ENCODE measurements at regions not wholly inside any gene's neighbourhood (a gene's known extent, or its start where the extent isn't known, plus 50 kb on each side); places are given as distances from the start of the nearest gene placed in this dataset.

DNA sequence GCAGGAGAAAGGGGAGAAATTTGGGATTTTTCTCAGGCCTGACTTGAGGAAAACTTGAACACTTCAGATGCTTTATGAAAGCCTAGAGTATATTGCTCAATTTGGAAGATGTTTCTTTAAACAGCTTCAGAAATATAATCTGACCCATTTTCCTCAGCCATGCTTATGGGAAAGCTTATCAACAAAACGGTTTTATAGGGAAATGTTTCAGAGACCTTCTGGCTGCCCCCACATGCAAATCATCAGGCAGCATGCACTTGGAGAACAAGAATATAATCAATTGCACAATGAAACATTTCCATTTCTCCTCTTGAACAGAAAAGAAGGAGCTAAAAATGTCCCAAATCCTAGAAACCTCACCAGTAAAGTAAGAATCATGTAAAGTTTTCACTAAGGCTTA is 411.2 kb upstream of the ETAA1 start:
- no peaks in the 10 kb centered on the region for H3K36me3 ChIP-seq (ENCODE audit: control insufficient read depth in 2 of 2, insufficient read depth in 1 of 2, low read length in 2 of 2)
- H3K4me1 ChIP-seq (ENCODE audit: control insufficient read depth, insufficient read depth, low read length): peaks cover 3% of the 10 kb centered on the region; the same call in 1 of the 2 replicates
- no peak overlapping the region for H3K27ac ChIP-seq (ENCODE audit: extremely low read depth, low read depth, low read length)
- CTCF ChIA-PET: no interaction called here
- TF ChIP-seq ZNF596 (tag by site-specific recombination; IDR thresholded peaks at IDR 0.05) (no peak), ZNF654 (tag by site-specific recombination; IDR thresholded peaks at IDR 0.05; ENCODE audit: low read depth) (no peak), KLF8 (tag by site-specific recombination; IDR thresholded peaks at IDR 0.05) (no peak), ZNF529 (tag by site-specific recombination; IDR thresholded peaks at IDR 0.05; ENCODE audit: insufficient replicate concordance) (no peak), ZNF146 (tag by site-specific recombination; IDR thresholded peaks at IDR 0.05) (no peak), GLIS1 (tag by site-specific recombination; IDR thresholded peaks at IDR 0.05) (no peak), ZBTB7A (tag by site-specific recombination; IDR thresholded peaks at IDR 0.05; ENCODE audit: low read depth) (no peak), ZNF274 (IDR thresholded peaks at IDR 0.05; ENCODE audit: low read length) (no peak), ZNF274 (tag by site-specific recombination; IDR thresholded peaks at IDR 0.05; ENCODE audit: borderline replicate concordance) (no peak), BCL11B (tag by site-specific recombination; IDR thresholded peaks at IDR 0.05; ENCODE audit: low read depth) (no peak), ZNF266 (tag by site-specific recombination; IDR thresholded peaks at IDR 0.05; ENCODE audit: low read depth) (no peak), ZFP3 (tag by site-specific recombination; IDR thresholded peaks at IDR 0.05; ENCODE audit: low read depth) (no peak), ZNF830 (tag by site-specific recombination; IDR thresholded peaks at IDR 0.05; ENCODE audit: low read depth) (no peak)
- TF ChIP-seq, protein P1, sequence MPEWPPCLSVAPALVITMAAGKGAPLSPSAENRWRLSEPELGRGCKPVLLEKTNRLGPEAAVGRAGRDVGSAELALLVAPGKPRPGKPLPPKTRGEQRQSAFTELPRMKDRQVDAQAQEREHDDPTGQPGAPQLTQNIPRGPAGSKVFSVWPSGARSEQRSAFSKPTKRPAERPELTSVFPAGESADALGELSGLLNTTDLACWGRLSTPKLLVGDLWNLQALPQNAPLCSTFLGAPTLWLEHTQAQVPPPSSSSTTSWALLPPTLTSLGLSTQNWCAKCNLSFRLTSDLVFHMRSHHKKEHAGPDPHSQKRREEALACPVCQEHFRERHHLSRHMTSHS (tag by site-specific recombination; IDR thresholded peaks at IDR 0.05): no peak
- TF ChIP-seq, protein P2, sequence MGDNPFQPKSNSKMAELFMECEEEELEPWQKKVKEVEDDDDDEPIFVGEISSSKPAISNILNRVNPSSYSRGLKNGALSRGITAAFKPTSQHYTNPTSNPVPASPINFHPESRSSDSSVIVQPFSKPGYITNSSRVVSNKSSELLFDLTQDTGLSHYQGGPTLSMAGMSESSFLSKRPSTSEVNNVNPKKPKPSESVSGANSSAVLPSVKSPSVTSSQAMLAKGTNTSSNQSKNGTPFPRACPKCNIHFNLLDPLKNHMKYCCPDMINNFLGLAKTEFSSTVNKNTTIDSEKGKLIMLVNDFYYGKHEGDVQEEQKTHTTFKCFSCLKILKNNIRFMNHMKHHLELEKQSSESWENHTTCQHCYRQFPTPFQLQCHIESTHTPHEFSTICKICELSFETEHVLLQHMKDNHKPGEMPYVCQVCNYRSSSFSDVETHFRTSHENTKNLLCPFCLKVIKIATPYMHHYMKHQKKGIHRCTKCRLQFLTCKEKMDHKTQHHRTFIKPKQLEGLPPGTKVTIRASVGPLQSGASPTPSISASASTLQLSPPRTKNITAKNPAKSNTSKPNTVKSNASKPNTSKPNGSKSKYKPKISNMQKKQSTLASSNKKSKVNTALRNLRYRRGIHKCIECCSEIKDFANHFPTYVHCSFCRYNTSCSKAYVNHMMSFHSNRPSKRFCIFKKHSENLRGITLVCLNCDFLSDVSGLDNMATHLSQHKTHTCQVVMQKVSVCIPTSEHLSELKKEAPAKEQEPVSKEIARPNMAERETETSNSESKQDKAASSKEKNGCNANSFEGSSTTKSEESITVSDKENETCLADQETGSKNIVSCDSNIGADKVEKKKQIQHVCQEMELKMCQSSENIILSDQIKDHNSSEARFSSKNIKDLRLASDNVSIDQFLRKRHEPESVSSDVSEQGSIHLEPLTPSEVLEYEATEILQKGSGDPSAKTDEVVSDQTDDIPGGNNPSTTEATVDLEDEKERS (tag by site-specific recombination; IDR thresholded peaks at IDR 0.05): no peak
- TF ChIP-seq, protein P3, sequence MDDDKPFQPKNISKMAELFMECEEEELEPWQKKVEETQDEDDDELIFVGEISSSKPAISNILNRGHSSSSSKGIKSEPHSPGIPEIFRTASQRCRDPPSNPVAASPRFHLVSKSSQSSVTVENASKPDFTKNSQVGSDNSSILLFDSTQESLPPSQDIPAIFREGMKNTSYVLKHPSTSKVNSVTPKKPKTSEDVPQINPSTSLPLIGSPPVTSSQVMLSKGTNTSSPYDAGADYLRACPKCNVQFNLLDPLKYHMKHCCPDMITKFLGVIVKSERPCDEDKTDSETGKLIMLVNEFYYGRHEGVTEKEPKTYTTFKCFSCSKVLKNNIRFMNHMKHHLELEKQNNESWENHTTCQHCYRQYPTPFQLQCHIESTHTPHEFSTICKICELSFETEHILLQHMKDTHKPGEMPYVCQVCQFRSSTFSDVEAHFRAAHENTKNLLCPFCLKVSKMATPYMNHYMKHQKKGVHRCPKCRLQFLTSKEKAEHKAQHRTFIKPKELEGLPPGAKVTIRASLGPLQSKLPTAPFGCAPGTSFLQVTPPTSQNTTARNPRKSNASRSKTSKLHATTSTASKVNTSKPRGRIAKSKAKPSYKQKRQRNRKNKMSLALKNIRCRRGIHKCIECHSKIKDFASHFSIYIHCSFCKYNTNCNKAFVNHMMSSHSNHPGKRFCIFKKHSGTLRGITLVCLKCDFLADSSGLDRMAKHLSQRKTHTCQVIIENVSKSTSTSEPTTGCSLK (tag by site-specific recombination; IDR thresholded peaks at IDR 0.05): no peak
- H3K4me3 ChIP-seq (ENCODE audit: low read depth, low read length): no peak overlapping the region
- no peaks in the 10 kb centered on the region for H3K9me3 ChIP-seq (ENCODE audit: control insufficient read depth, insufficient read depth, low read depth, low read length)
- POLR2A ChIA-PET: no interaction called here

DNA sequence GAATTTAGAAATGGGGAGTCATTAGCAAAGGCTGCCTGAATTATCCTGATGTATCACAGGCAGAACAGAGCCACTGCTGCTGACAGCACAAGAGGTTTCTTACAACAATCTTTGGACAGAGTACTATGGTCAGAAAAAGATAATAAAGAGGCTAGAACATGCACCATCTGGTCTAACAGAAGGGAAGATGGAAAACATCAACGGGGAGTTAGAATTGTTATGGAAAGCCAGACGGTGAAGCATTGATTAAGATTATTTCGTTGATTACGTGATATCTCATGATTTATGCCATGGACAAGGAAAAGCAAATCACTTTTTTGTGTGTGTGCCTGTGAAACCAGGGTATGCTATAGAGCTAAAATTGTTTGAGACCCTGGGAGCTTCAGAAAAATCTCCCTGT is 409.4 kb upstream of the ETAA1 start:
- no peaks in the 10 kb centered on the region for H3K9me3 ChIP-seq (ENCODE audit: control insufficient read depth, insufficient read depth, low read depth, low read length)
- ChIA-PET POLR2A (no interaction called here), CTCF (no interaction called here)
- peaks cover 3% of the 10 kb centered on the region; the same call in 1 of the 2 replicates for H3K4me1 ChIP-seq (ENCODE audit: control insufficient read depth, insufficient read depth, low read length)
- H3K36me3 ChIP-seq (ENCODE audit: control insufficient read depth in 2 of 2, insufficient read depth in 1 of 2, low read length in 2 of 2): no peaks in the 10 kb centered on the region
- H3K27ac ChIP-seq (ENCODE audit: extremely low read depth, low read depth, low read length): no peak overlapping the region
- H3K4me3 ChIP-seq (ENCODE audit: low read depth, low read length): no peak overlapping the region
- TF ChIP-seq, protein P4, sequence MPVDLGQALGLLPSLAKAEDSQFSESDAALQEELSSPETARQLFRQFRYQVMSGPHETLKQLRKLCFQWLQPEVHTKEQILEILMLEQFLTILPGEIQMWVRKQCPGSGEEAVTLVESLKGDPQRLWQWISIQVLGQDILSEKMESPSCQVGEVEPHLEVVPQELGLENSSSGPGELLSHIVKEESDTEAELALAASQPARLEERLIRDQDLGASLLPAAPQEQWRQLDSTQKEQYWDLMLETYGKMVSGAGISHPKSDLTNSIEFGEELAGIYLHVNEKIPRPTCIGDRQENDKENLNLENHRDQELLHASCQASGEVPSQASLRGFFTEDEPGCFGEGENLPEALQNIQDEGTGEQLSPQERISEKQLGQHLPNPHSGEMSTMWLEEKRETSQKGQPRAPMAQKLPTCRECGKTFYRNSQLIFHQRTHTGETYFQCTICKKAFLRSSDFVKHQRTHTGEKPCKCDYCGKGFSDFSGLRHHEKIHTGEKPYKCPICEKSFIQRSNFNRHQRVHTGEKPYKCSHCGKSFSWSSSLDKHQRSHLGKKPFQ (tag by site-specific recombination; IDR thresholded peaks at IDR 0.05): no peak
- TF ChIP-seq ZNF558 (tag by site-specific recombination; IDR thresholded peaks at IDR 0.05) (no peak), ZBTB20 (tag by site-specific recombination; IDR thresholded peaks at IDR 0.05) (no peak), ZNF629 (tag by site-specific recombination; IDR thresholded peaks at IDR 0.05) (no peak), ZNF214 (tag by site-specific recombination; IDR thresholded peaks at IDR 0.05; ENCODE audit: borderline replicate concordance) (no peak), GLI2 (tag by site-specific recombination; IDR thresholded peaks at IDR 0.05; ENCODE audit: borderline replicate concordance, low read depth) (no peak), ZNF311 (tag by site-specific recombination; IDR thresholded peaks at IDR 0.05; ENCODE audit: borderline replicate concordance) (no peak)
- TF ChIP-seq, protein P5, sequence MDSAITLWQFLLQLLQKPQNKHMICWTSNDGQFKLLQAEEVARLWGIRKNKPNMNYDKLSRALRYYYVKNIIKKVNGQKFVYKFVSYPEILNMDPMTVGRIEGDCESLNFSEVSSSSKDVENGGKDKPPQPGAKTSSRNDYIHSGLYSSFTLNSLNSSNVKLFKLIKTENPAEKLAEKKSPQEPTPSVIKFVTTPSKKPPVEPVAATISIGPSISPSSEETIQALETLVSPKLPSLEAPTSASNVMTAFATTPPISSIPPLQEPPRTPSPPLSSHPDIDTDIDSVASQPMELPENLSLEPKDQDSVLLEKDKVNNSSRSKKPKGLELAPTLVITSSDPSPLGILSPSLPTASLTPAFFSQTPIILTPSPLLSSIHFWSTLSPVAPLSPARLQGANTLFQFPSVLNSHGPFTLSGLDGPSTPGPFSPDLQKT (IDR thresholded peaks at IDR 0.05; ENCODE audit: borderline replicate concordance, low read depth, low read length): no peak
